AG10803 (cell line): ENCODE measurements at regions not wholly inside any gene's neighbourhood (a gene's known extent, or its start where the extent isn't known, plus 50 kb on each side); places are given as distances from the start of the nearest gene placed in this dataset.

Experiments used
- DNase-seq: peaks from one replicate; pipeline ENCODE4 v3.0.0; 2010; ENCODE audit warnings: low read depth
- H3K4me3 ChIP-seq: 2 replicates; pipeline ENCODE4 v1.5.1; 2011; ENCODE audit warnings: mild to moderate bottlenecking, low read length, control low read depth
- CTCF ChIP-seq: conservative IDR thresholded peaks from 2 replicates; pipeline ENCODE4 v1.5.1; 2011; ENCODE audit warnings: mild to moderate bottlenecking, low read length, control low read depth, inconsistent platforms

- DNase-seq = peak; percentile 87
- peak; percentile 85 for TF ChIP-seq CTCF
- H3K4me3 ChIP-seq = no peak overlapping the region
Observed at GRCh38 chr6:140921366-140922226, 1211.1 kb upstream of the GJE1 start.

GRCh38 chr6:140917911-140918310 is 1214.8 kb upstream of the GJE1 start:
- no peak for DNase-seq

GRCh38 chr6:140915551-140915950 is 1217.2 kb upstream of the GJE1 start:
- DNase-seq = no peak
- no peak overlapping the region for H3K4me3 ChIP-seq
- no peak for TF ChIP-seq CTCF

More at GRCh38 chr6:140917911-140918310, 1214.8 kb upstream of the GJE1 start:
- H3K4me3 ChIP-seq = no peak overlapping the region
- no peak for TF ChIP-seq CTCF

- peak; percentile 5 for DNase-seq
- peak; percentile 7; the same call in 1 of the 2 replicates for TF ChIP-seq CTCF
- no peak overlapping the region for H3K4me3 ChIP-seq
Observed at GRCh38 chr6:140915103-140915502, 1217.6 kb upstream of the GJE1 start.

GRCh38 chr6:140912686-140913085 is 1220.0 kb upstream of the GJE1 start:
- no peak overlapping the region for H3K4me3 ChIP-seq
- DNase-seq = no peak
- TF ChIP-seq CTCF = no peak

- no peak overlapping the region for H3K4me3 ChIP-seq
- no peak for DNase-seq
- no peak for TF ChIP-seq CTCF
Observed at GRCh38 chr6:140909625-140910024, 1223.1 kb upstream of the GJE1 start.

- no peak overlapping the region for H3K4me3 ChIP-seq
- peak; percentile 25 for DNase-seq
- TF ChIP-seq CTCF = no peak
Observed at GRCh38 chr6:140909156-140909555, 1223.6 kb upstream of the GJE1 start.
